ENCODE measurements at regions not wholly inside any gene's neighbourhood (a gene's known extent, or its start where the extent isn't known, plus 50 kb on each side); places are given as distances from the start of the nearest gene placed in this dataset.

- TF ChIP-seq, protein P1, sequence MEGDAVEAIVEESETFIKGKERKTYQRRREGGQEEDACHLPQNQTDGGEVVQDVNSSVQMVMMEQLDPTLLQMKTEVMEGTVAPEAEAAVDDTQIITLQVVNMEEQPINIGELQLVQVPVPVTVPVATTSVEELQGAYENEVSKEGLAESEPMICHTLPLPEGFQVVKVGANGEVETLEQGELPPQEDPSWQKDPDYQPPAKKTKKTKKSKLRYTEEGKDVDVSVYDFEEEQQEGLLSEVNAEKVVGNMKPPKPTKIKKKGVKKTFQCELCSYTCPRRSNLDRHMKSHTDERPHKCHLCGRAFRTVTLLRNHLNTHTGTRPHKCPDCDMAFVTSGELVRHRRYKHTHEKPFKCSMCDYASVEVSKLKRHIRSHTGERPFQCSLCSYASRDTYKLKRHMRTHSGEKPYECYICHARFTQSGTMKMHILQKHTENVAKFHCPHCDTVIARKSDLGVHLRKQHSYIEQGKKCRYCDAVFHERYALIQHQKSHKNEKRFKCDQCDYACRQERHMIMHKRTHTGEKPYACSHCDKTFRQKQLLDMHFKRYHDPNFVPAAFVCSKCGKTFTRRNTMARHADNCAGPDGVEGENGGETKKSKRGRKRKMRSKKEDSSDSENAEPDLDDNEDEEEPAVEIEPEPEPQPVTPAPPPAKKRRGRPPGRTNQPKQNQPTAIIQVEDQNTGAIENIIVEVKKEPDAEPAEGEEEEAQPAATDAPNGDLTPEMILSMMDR (IDR thresholded peaks at IDR 0.05; ENCODE audit: low read length): no peak
- no peak for TF ChIP-seq EZH2 (IDR thresholded peaks at IDR 0.05; ENCODE audit: borderline replicate concordance, low read length)
Observed at GRCh38 chr6:145036236-145036635, 699.1 kb downstream of the EPM2A start.

Measured in OCI-LY1 (cell line).